ENCODE measurements at regions not wholly inside any gene's neighbourhood (a gene's known extent, or its start where the extent isn't known, plus 50 kb on each side); places are given as distances from the start of the nearest gene placed in this dataset.

GRCh38 chr5:67827541-67827940, 388.0 kb upstream of the PIK3R1 start:
- no peak overlapping the region for H3K9ac ChIP-seq (ENCODE audit: low read depth, low read length, poor library complexity)
- no peak overlapping the region for H2BK15ac ChIP-seq (ENCODE audit: low read length)
- no peaks in the 10 kb centered on the region for H3K36me3 ChIP-seq (replicated peaks in 1 of 2; ENCODE audit: control insufficient read depth in 2 of 2, insufficient read depth in 2 of 2, low read length in 2 of 2)
- no peak overlapping the region for H4K91ac ChIP-seq (ENCODE audit: low read depth, low read length, poor library complexity)
- H2BK12ac ChIP-seq (ENCODE audit: low read length), result no peak overlapping the region
- no peak overlapping the region for H3K23ac ChIP-seq (ENCODE audit: low read depth, low read length, poor library complexity)
- H3K27ac ChIP-seq (replicated peaks; ENCODE audit: low read length), result no peak overlapping the region
- H3K79me1 ChIP-seq (ENCODE audit: low read depth, low read length), result no peaks in the 10 kb centered on the region
- no peak overlapping the region for H3K14ac ChIP-seq (ENCODE audit: low read length)
- no peak overlapping the region for H3K4ac ChIP-seq (ENCODE audit: low read length)
- peaks cover 10 to 12% of the 10 kb centered on the region in 2 donors for H3K4me1 ChIP-seq (ENCODE audit: control insufficient read depth in 2 of 2, insufficient read depth in 1 of 2, low read depth in 1 of 2, low read length in 2 of 2)
- DNase-seq (ENCODE audit: low spot score), result no peak
- no peak overlapping the region for H3K4me2 ChIP-seq (ENCODE audit: insufficient read depth, low read length, poor library complexity, severe bottlenecking)
- H2BK5ac ChIP-seq (ENCODE audit: low read length), result no peak overlapping the region
- H2BK120ac ChIP-seq (ENCODE audit: low read depth, low read length), result no peak overlapping the region
- H3K18ac ChIP-seq (ENCODE audit: low read length), result no peak overlapping the region
- no CpG with 5 or more reads among the region's 7 CpGs for WGBS, 2 donors (ENCODE audit: extremely low coverage in 2 of 2, insufficient read length in 2 of 2, insufficient replicate concordance in 1 of 2)
- H2AFZ ChIP-seq (ENCODE audit: low read length), result no peak overlapping the region
- H4K8ac ChIP-seq (ENCODE audit: low read depth, low read length), result no peak overlapping the region
- no peaks in the 10 kb centered on the region for H3K27me3 ChIP-seq (ENCODE audit: control insufficient read depth in 3 of 3, insufficient read depth in 3 of 3, low read depth in 1 of 3, low read length in 3 of 3)
- H2AK5ac ChIP-seq (ENCODE audit: low read depth, low read length), result no peak overlapping the region
- no peaks in the 10 kb centered on the region for H3K9me3 ChIP-seq (replicated peaks in 1 of 2; ENCODE audit: control insufficient read depth in 2 of 2, insufficient read depth in 1 of 2, low read depth in 1 of 2, low read length in 2 of 2)
- H3K4me3 ChIP-seq (ENCODE audit: low read length in 2 of 2), result no peak overlapping the region

GRCh38 chr5:67824852-67825251, 390.7 kb upstream of the PIK3R1 start:
- no peak overlapping the region for H3K18ac ChIP-seq (ENCODE audit: low read length)
- DNase-seq (ENCODE audit: low spot score), result no peak
- no peaks in the 10 kb centered on the region for H3K9me3 ChIP-seq (replicated peaks in 1 of 2; ENCODE audit: control insufficient read depth in 2 of 2, insufficient read depth in 1 of 2, low read depth in 1 of 2, low read length in 2 of 2)
- H3K4me1 ChIP-seq (ENCODE audit: control insufficient read depth in 2 of 2, insufficient read depth in 1 of 2, low read depth in 1 of 2, low read length in 2 of 2), result peaks cover 0 to 7% of the 10 kb centered on the region in 2 donors
- H4K91ac ChIP-seq (ENCODE audit: low read depth, low read length, poor library complexity), result no peak overlapping the region
- H3K27me3 ChIP-seq (ENCODE audit: control insufficient read depth in 3 of 3, insufficient read depth in 3 of 3, low read depth in 1 of 3, low read length in 3 of 3), result no peaks in the 10 kb centered on the region
- H2BK5ac ChIP-seq (ENCODE audit: low read length), result no peak overlapping the region
- H3K14ac ChIP-seq (ENCODE audit: low read length), result no peak overlapping the region
- H2BK15ac ChIP-seq (ENCODE audit: low read length), result no peak overlapping the region
- no peak overlapping the region for H3K23ac ChIP-seq (ENCODE audit: low read depth, low read length, poor library complexity)
- H2AK5ac ChIP-seq (ENCODE audit: low read depth, low read length), result no peak overlapping the region
- no CpG with 5 or more reads among the region's 3 CpGs for WGBS, 2 donors (ENCODE audit: extremely low coverage in 2 of 2, insufficient read length in 2 of 2, insufficient replicate concordance in 1 of 2)
- no peak overlapping the region for H2AFZ ChIP-seq (ENCODE audit: low read length)
- H3K9ac ChIP-seq (ENCODE audit: low read depth, low read length, poor library complexity), result no peak overlapping the region
- no peaks in the 10 kb centered on the region for H3K79me1 ChIP-seq (ENCODE audit: low read depth, low read length)
- H3K36me3 ChIP-seq (replicated peaks in 1 of 2; ENCODE audit: control insufficient read depth in 2 of 2, insufficient read depth in 2 of 2, low read length in 2 of 2), result no peaks in the 10 kb centered on the region
- no peak overlapping the region for H4K8ac ChIP-seq (ENCODE audit: low read depth, low read length)
- H3K4me2 ChIP-seq (ENCODE audit: insufficient read depth, low read length, poor library complexity, severe bottlenecking), result no peak overlapping the region
- no peak overlapping the region for H2BK12ac ChIP-seq (ENCODE audit: low read length)
- no peak overlapping the region for H3K4me3 ChIP-seq (ENCODE audit: low read length in 2 of 2)
- no peak overlapping the region for H2BK120ac ChIP-seq (ENCODE audit: low read depth, low read length)
- H3K4ac ChIP-seq (ENCODE audit: low read length), result no peak overlapping the region
- H3K27ac ChIP-seq (replicated peaks; ENCODE audit: low read length), result no peak overlapping the region

DNA sequence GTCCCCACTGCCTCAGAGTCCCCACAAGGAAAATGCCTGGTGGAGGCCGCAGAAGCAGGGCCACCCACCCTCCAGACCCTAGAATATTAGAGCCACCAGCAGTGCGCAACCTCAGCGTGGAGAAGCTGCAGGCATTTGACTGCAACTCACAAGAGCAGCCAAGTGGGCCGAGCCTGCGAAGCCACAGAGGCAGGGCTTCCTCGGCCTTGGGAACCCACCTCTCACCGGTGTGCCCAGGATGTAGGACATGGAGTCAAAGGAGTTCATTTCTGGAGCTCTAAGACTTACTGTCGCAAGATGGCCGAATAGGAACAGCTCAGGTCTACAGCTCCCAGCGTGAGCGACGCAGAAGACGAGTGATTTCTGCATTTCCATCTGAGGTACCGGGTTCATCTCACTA, 397.9 kb upstream of the PIK3R1 start:
- Histone ChIP-seq H3K36me3 (replicated peaks in 1 of 2; ENCODE audit: control insufficient read depth in 2 of 2, insufficient read depth in 2 of 2, low read length in 2 of 2) (no peaks in the 10 kb centered on the region), H3K4me3 (ENCODE audit: low read length in 2 of 2) (no peak overlapping the region), H4K91ac (ENCODE audit: low read depth, low read length, poor library complexity) (no peak overlapping the region), H3K23ac (ENCODE audit: low read depth, low read length, poor library complexity) (no peak overlapping the region), H2BK120ac (ENCODE audit: low read depth, low read length) (no peak overlapping the region), H3K27me3 (ENCODE audit: control insufficient read depth in 3 of 3, insufficient read depth in 3 of 3, low read depth in 1 of 3, low read length in 3 of 3) (no peaks in the 10 kb centered on the region), H3K9me3 (replicated peaks in 1 of 2; ENCODE audit: control insufficient read depth in 2 of 2, insufficient read depth in 1 of 2, low read depth in 1 of 2, low read length in 2 of 2) (no peaks in the 10 kb centered on the region), H3K14ac (ENCODE audit: low read length) (no peak overlapping the region), H3K4me2 (ENCODE audit: insufficient read depth, low read length, poor library complexity, severe bottlenecking) (no peak overlapping the region), H2BK12ac (ENCODE audit: low read length) (peak overlapping the region; percentile 97), H3K9ac (ENCODE audit: low read depth, low read length, poor library complexity) (no peak overlapping the region), H4K8ac (ENCODE audit: low read depth, low read length) (no peak overlapping the region), H2AK5ac (ENCODE audit: low read depth, low read length) (peak overlapping the region; percentile 11), H2BK15ac (ENCODE audit: low read length) (peak overlapping the region; percentile 46), H3K27ac (replicated peaks; ENCODE audit: low read length) (no peak overlapping the region), H3K79me1 (ENCODE audit: low read depth, low read length) (no peaks in the 10 kb centered on the region), H2BK5ac (ENCODE audit: low read length) (no peak overlapping the region), H3K4me1 (ENCODE audit: control insufficient read depth in 2 of 2, insufficient read depth in 1 of 2, low read depth in 1 of 2, low read length in 2 of 2) (peaks cover 0 to 2% of the 10 kb centered on the region in 2 donors), H3K18ac (ENCODE audit: low read length) (peak overlapping the region; percentile 44), H3K4ac (ENCODE audit: low read length) (no peak overlapping the region), H2AFZ (ENCODE audit: low read length) (peak overlapping the region; percentile 77)
- WGBS, 2 donors (ENCODE audit: extremely low coverage in 2 of 2, insufficient read length in 2 of 2, insufficient replicate concordance in 1 of 2), result no CpG with 5 or more reads among the region's 14 CpGs
- DNase-seq (ENCODE audit: low spot score), result no peak

DNA sequence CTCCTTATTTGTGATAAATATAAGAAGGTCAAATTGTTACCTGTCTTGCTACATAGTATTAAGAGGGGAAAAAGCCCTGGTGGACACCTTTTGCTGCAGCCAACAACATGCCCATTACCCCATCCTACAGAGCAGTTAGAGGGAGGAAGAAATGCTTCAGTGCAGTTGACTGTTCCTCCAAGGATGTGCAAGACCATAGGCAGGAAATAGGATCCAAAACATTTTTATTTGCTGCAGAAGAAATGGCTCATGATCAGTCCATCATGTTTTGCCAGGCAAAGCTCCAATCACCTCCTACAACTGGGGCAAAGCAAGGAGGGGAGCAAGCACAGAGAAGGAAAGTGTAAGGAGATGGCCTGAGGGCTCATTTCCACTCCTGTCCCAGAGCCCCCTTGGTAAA, 399.1 kb upstream of the PIK3R1 start:
- Histone ChIP-seq H2BK12ac (ENCODE audit: low read length) (no peak overlapping the region), H3K79me1 (ENCODE audit: low read depth, low read length) (no peaks in the 10 kb centered on the region), H2AK5ac (ENCODE audit: low read depth, low read length) (no peak overlapping the region), H3K18ac (ENCODE audit: low read length) (no peak overlapping the region), H2BK15ac (ENCODE audit: low read length) (no peak overlapping the region), H3K4ac (ENCODE audit: low read length) (no peak overlapping the region), H3K9ac (ENCODE audit: low read depth, low read length, poor library complexity) (no peak overlapping the region), H3K27me3 (ENCODE audit: control insufficient read depth in 3 of 3, insufficient read depth in 3 of 3, low read depth in 1 of 3, low read length in 3 of 3) (no peaks in the 10 kb centered on the region), H2AFZ (ENCODE audit: low read length) (no peak overlapping the region), H2BK120ac (ENCODE audit: low read depth, low read length) (no peak overlapping the region), H3K23ac (ENCODE audit: low read depth, low read length, poor library complexity) (no peak overlapping the region), H3K4me3 (ENCODE audit: low read length in 2 of 2) (no peak overlapping the region), H3K4me2 (ENCODE audit: insufficient read depth, low read length, poor library complexity, severe bottlenecking) (no peak overlapping the region), H4K91ac (ENCODE audit: low read depth, low read length, poor library complexity) (no peak overlapping the region), H3K4me1 (ENCODE audit: control insufficient read depth in 2 of 2, insufficient read depth in 1 of 2, low read depth in 1 of 2, low read length in 2 of 2) (peaks cover 1 to 2% of the 10 kb centered on the region in 2 donors), H4K8ac (ENCODE audit: low read depth, low read length) (no peak overlapping the region), H3K14ac (ENCODE audit: low read length) (no peak overlapping the region), H3K27ac (replicated peaks; ENCODE audit: low read length) (no peak overlapping the region), H3K9me3 (replicated peaks in 1 of 2; ENCODE audit: control insufficient read depth in 2 of 2, insufficient read depth in 1 of 2, low read depth in 1 of 2, low read length in 2 of 2) (no peaks in the 10 kb centered on the region), H2BK5ac (ENCODE audit: low read length) (no peak overlapping the region), H3K36me3 (replicated peaks in 1 of 2; ENCODE audit: control insufficient read depth in 2 of 2, insufficient read depth in 2 of 2, low read length in 2 of 2) (no peaks in the 10 kb centered on the region)
- no peak for DNase-seq (ENCODE audit: low spot score)
